HEK293 (cell line): ENCODE measurements at regions not wholly inside any gene's neighbourhood (a gene's known extent, or its start where the extent isn't known, plus 50 kb on each side); places are given as distances from the start of the nearest gene placed in this dataset.

Experiments
- CTCF ChIA-PET: fragments of 350-600 bp; formaldehyde crosslinking; extraction: SDS; loops from one replicate; lab custom pipeline; 2021; ENCODE audit warnings: antibody characterized with exemption; lab: Yijun Ruan, JAX
- POLR2A ChIA-PET: fragments of 300-600 bp; formaldehyde crosslinking; extraction: SDS; loops from one replicate; lab custom pipeline; 2020; ENCODE audit warnings: antibody characterized with exemption, inconsistent platforms; lab: Yijun Ruan, JAX
- H3K27ac ChIP-seq: fragments of 200-500 bp; sonication (Bioruptor generic); 2 replicates; pipeline ENCODE4 v1.5.1; 2014; ENCODE audit warnings: low read depth, low read length, control low read depth, inconsistent platforms; ENCODE audit errors: extremely low read depth
- H3K36me3 ChIP-seq, 2 experiments: fragments of 200-500 bp in 1 of 2; sonication (Bioruptor generic) in 1 of 2; 1 replicate in 1 of 2; 2 replicates in 1 of 2; pipeline ENCODE4 v1.5.1; 2014 to 2017; ENCODE audit warnings: inconsistent platforms in 2 of 2, low read length in 2 of 2; ENCODE audit not compliant: control insufficient read depth in 2 of 2, insufficient read depth in 1 of 2
- H3K4me1 ChIP-seq: fragments of 200-500 bp; sonication (Bioruptor generic); 2 replicates; pipeline ENCODE4 v1.5.1; 2014; ENCODE audit warnings: mild to moderate bottlenecking, low read length, inconsistent platforms; ENCODE audit not compliant: control insufficient read depth, insufficient read depth
- H3K4me3 ChIP-seq: 2 replicates; pipeline ENCODE4 v1.5.1; 2011; ENCODE audit warnings: low read depth, mild to moderate bottlenecking, control low read depth, low read length, moderate library complexity
- H3K9me3 ChIP-seq: fragments of 200-500 bp; sonication (Bioruptor generic); 2 replicates; pipeline ENCODE4 v1.5.1; 2014; ENCODE audit warnings: low read depth, low read length, inconsistent platforms; ENCODE audit not compliant: control insufficient read depth, insufficient read depth
- AEBP2 ChIP-seq: fragments of 450-650 bp; formaldehyde crosslinking; IDR thresholded peaks from 2 replicates; pipeline ENCODE4 v1.5.1; 2016; ENCODE audit warnings: missing biosample characterization, missing genetic modification characterization, borderline replicate concordance
- GFI1B ChIP-seq: fragments of 450-650 bp; formaldehyde crosslinking; IDR thresholded peaks from 2 replicates; pipeline ENCODE4 v1.5.1; 2016; ENCODE audit warnings: missing biosample characterization, missing genetic modification characterization
- HOXC10 ChIP-seq: sonication (generic); formaldehyde crosslinking; IDR thresholded peaks from 2 replicates; pipeline ENCODE4 v1.8.1; 2023; ENCODE audit warnings: mild to moderate bottlenecking, missing genetic modification reagents
- IKZF3 ChIP-seq: fragments of 450-650 bp; IDR thresholded peaks from 2 replicates; pipeline ENCODE4 v1.5.0; 2018; ENCODE audit warnings: missing biosample characterization, mild to moderate bottlenecking, missing genetic modification characterization, moderate library complexity
- PRDM4 ChIP-seq: fragments of 450-650 bp; formaldehyde crosslinking; IDR thresholded peaks from 2 replicates; pipeline ENCODE4 v1.5.1; 2017; ENCODE audit warnings: missing biosample characterization, missing genetic modification characterization
- RBAK ChIP-seq: fragments of 450-650 bp; formaldehyde crosslinking; IDR thresholded peaks from 2 replicates; pipeline ENCODE4 v1.5.1; 2016; ENCODE audit warnings: missing biosample characterization, missing genetic modification characterization
- ZFP41 ChIP-seq: fragments of 450-650 bp; formaldehyde crosslinking; IDR thresholded peaks from 2 replicates; pipeline ENCODE4 v1.5.1; 2016; ENCODE audit warnings: missing biosample characterization, missing genetic modification characterization, borderline replicate concordance
- ZIC2 ChIP-seq: fragments of 450-650 bp; formaldehyde crosslinking; IDR thresholded peaks from 2 replicates; pipeline ENCODE4 v1.5.1; 2016; ENCODE audit warnings: missing biosample characterization, missing genetic modification characterization
- ZNF114 ChIP-seq: fragments of 450-650 bp; formaldehyde crosslinking; IDR thresholded peaks from 2 replicates; pipeline ENCODE4 v1.5.0; 2017; ENCODE audit warnings: missing biosample characterization, missing genetic modification characterization
- ZNF157 ChIP-seq: fragments of 450-650 bp; formaldehyde crosslinking; IDR thresholded peaks from 2 replicates; pipeline ENCODE4 v1.5.1; 2016; ENCODE audit warnings: missing biosample characterization, missing genetic modification characterization
- ZNF214 ChIP-seq: fragments of 450-650 bp; formaldehyde crosslinking; IDR thresholded peaks from 2 replicates; pipeline ENCODE4 v1.5.1; 2017; ENCODE audit warnings: missing biosample characterization, mild to moderate bottlenecking, missing genetic modification characterization, borderline replicate concordance
- ZNF433 ChIP-seq: fragments of 450-650 bp; formaldehyde crosslinking; IDR thresholded peaks from 2 replicates; pipeline ENCODE4 v1.5.1; 2016; ENCODE audit warnings: missing biosample characterization, missing genetic modification characterization, low read depth
- ZNF549 ChIP-seq: fragments of 450-650 bp; IDR thresholded peaks from 2 replicates; pipeline ENCODE4 v1.5.1; 2018; ENCODE audit warnings: missing biosample characterization, missing genetic modification characterization, mild to moderate bottlenecking, inconsistent platforms, moderate library complexity
- ZNF558 ChIP-seq: fragments of 450-650 bp; formaldehyde crosslinking; IDR thresholded peaks from 2 replicates; pipeline ENCODE4 v1.5.1; 2016; ENCODE audit warnings: missing biosample characterization, missing genetic modification characterization
- ZNF785 ChIP-seq: fragments of 450-650 bp; formaldehyde crosslinking; IDR thresholded peaks from 2 replicates; pipeline ENCODE4 v1.5.1; 2016; ENCODE audit warnings: missing biosample characterization, missing genetic modification characterization
- ZSCAN16 ChIP-seq: fragments of 450-650 bp; formaldehyde crosslinking; IDR thresholded peaks from 2 replicates; pipeline ENCODE4 v1.5.1; 2016; ENCODE audit warnings: missing biosample characterization, missing genetic modification characterization
- ZSCAN23 ChIP-seq: fragments of 450-650 bp; formaldehyde crosslinking; IDR thresholded peaks from 2 replicates; pipeline ENCODE4 v1.5.1; 2016; ENCODE audit warnings: missing biosample characterization, missing genetic modification characterization
- TF ChIP-seq, protein P1 (sequence below): fragments of 450-650 bp; formaldehyde crosslinking; conservative IDR thresholded peaks from 2 replicates; pipeline ENCODE4 v1.5.1; 2016; ENCODE audit warnings: low read depth, missing biosample characterization, missing genetic modification characterization
- TF ChIP-seq, protein P2 (sequence below): sonication (generic); formaldehyde crosslinking; IDR thresholded peaks from 2 replicates; pipeline ENCODE4 v1.8.1; 2022; ENCODE audit warnings: mild to moderate bottlenecking, moderate library complexity, missing genetic modification reagents
- TF ChIP-seq, protein P3 (sequence below): fragments of 450-650 bp; formaldehyde crosslinking; IDR thresholded peaks from 2 replicates; pipeline ENCODE4 v1.5.1; 2016; ENCODE audit warnings: missing biosample characterization, missing genetic modification characterization
- TF ChIP-seq, protein P4 (sequence below): fragments of 450-650 bp; formaldehyde crosslinking; IDR thresholded peaks from 2 replicates; pipeline ENCODE4 v1.5.1; 2016; ENCODE audit warnings: missing biosample characterization, missing genetic modification characterization
- TF ChIP-seq, protein P5 (sequence below): fragments of 450-650 bp; formaldehyde crosslinking; IDR thresholded peaks from 2 replicates; pipeline ENCODE4 v1.5.0; 2017; ENCODE audit warnings: missing biosample characterization, missing genetic modification characterization, borderline replicate concordance

GRCh38 chr6:144785056-144785455 lies 499.9 kb downstream of the UTRN start:
- H3K9me3 ChIP-seq = no peaks in the 10 kb centered on the region
- POLR2A ChIA-PET = no interaction called here

GRCh38 chr6:144786825-144787224 lies 501.7 kb downstream of the UTRN start:
- no peaks in the 10 kb centered on the region for H3K9me3 ChIP-seq
- H3K27ac ChIP-seq = no peak overlapping the region
- no peak overlapping the region for H3K4me3 ChIP-seq
- ChIA-PET CTCF (no interaction called here), POLR2A (no interaction called here)
- H3K36me3 ChIP-seq = no peaks in the 10 kb centered on the region
- H3K4me1 ChIP-seq = no peaks in the 10 kb centered on the region
- TF ChIP-seq, protein P1, sequence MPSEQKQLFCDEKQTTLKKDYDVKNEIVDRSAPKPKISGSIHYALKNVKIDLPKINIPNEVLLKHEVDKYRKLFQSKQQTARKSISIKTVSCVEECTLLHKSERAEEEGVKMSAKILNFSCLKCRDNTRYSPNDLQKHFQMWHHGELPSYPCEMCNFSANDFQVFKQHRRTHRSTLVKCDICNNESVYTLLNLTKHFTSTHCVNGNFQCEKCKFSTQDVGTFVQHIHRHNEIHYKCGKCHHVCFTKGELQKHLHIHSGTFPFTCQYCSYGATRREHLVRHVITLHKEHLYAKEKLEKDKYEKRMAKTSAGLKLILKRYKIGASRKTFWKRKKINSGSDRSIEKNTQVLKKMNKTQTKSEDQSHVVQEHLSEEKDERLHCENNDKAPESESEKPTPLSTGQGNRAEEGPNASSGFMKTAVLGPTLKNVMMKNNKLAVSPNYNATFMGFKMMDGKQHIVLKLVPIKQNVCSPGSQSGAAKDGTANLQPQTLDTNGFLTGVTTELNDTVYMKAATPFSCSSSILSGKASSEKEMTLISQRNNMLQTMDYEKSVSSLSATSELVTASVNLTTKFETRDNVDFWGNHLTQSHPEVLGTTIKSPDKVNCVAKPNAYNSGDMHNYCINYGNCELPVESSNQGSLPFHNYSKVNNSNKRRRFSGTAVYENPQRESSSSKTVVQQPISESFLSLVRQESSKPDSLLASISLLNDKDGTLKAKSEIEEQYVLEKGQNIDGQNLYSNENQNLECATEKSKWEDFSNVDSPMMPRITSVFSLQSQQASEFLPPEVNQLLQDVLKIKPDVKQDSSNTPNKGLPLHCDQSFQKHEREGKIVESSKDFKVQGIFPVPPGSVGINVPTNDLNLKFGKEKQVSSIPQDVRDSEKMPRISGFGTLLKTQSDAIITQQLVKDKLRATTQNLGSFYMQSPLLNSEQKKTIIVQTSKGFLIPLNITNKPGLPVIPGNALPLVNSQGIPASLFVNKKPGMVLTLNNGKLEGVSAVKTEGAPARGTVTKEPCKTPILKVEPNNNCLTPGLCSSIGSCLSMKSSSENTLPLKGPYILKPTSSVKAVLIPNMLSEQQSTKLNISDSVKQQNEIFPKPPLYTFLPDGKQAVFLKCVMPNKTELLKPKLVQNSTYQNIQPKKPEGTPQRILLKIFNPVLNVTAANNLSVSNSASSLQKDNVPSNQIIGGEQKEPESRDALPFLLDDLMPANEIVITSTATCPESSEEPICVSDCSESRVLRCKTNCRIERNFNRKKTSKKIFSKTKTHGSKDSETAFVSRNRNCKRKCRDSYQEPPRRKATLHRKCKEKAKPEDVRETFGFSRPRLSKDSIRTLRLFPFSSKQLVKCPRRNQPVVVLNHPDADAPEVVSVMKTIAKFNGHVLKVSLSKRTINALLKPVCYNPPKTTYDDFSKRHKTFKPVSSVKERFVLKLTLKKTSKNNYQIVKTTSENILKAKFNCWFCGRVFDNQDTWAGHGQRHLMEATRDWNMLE = no peak
- no peak for TF ChIP-seq PRDM4 (tag by site-specific recombination)
- TF ChIP-seq ZFP41 = no peak
- TF ChIP-seq ZSCAN16 = no peak
- TF ChIP-seq RBAK (tag by site-specific recombination) = no peak
- no peak for TF ChIP-seq ZNF549 (tag by site-specific recombination)

More at GRCh38 chr6:144785056-144785455, 499.9 kb downstream of the UTRN start:
- CTCF ChIA-PET = no interaction called here
- no peaks in the 10 kb centered on the region for H3K36me3 ChIP-seq
- H3K27ac ChIP-seq = no peak overlapping the region
- no peaks in the 10 kb centered on the region for H3K4me1 ChIP-seq
- H3K4me3 ChIP-seq = no peak overlapping the region
- TF ChIP-seq ZNF114 (tag by site-specific recombination) (no peak), ZNF785 (tag by site-specific recombination) (no peak), ZNF157 (tag by site-specific recombination) (no peak), ZIC2 (tag by site-specific recombination) (no peak), ZSCAN23 (no peak), HOXC10 (CRISPR knock-in tag) (no peak), GFI1B (tag by site-specific recombination) (no peak), ZNF558 (tag by site-specific recombination) (no peak), AEBP2 (tag by site-specific recombination) (no peak), ZNF433 (tag by site-specific recombination) (no peak), ZNF214 (tag by site-specific recombination) (no peak), IKZF3 (tag by site-specific recombination) (no peak)
- TF ChIP-seq, protein P2, sequence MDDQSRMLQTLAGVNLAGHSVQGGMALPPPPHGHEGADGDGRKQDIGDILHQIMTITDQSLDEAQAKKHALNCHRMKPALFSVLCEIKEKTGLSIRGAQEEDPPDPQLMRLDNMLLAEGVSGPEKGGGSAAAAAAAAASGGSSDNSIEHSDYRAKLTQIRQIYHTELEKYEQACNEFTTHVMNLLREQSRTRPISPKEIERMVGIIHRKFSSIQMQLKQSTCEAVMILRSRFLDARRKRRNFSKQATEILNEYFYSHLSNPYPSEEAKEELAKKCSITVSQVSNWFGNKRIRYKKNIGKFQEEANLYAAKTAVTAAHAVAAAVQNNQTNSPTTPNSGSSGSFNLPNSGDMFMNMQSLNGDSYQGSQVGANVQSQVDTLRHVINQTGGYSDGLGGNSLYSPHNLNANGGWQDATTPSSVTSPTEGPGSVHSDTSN (CRISPR knock-in tag) = no peak
- TF ChIP-seq, protein P3, sequence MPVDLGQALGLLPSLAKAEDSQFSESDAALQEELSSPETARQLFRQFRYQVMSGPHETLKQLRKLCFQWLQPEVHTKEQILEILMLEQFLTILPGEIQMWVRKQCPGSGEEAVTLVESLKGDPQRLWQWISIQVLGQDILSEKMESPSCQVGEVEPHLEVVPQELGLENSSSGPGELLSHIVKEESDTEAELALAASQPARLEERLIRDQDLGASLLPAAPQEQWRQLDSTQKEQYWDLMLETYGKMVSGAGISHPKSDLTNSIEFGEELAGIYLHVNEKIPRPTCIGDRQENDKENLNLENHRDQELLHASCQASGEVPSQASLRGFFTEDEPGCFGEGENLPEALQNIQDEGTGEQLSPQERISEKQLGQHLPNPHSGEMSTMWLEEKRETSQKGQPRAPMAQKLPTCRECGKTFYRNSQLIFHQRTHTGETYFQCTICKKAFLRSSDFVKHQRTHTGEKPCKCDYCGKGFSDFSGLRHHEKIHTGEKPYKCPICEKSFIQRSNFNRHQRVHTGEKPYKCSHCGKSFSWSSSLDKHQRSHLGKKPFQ = no peak
- TF ChIP-seq, protein P4, sequence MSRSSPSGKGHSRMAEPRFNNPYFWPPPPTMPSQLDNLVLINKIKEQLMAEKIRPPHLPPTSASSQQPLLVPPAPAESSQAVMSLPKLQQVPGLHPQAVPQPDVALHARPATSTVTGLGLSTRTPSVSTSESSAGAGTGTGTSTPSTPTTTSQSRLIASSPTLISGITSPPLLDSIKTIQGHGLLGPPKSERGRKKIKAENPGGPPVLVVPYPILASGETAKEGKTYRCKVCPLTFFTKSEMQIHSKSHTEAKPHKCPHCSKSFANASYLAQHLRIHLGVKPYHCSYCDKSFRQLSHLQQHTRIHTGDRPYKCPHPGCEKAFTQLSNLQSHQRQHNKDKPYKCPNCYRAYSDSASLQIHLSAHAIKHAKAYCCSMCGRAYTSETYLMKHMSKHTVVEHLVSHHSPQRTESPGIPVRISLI (tag by site-specific recombination) = no peak
- TF ChIP-seq, protein P5, sequence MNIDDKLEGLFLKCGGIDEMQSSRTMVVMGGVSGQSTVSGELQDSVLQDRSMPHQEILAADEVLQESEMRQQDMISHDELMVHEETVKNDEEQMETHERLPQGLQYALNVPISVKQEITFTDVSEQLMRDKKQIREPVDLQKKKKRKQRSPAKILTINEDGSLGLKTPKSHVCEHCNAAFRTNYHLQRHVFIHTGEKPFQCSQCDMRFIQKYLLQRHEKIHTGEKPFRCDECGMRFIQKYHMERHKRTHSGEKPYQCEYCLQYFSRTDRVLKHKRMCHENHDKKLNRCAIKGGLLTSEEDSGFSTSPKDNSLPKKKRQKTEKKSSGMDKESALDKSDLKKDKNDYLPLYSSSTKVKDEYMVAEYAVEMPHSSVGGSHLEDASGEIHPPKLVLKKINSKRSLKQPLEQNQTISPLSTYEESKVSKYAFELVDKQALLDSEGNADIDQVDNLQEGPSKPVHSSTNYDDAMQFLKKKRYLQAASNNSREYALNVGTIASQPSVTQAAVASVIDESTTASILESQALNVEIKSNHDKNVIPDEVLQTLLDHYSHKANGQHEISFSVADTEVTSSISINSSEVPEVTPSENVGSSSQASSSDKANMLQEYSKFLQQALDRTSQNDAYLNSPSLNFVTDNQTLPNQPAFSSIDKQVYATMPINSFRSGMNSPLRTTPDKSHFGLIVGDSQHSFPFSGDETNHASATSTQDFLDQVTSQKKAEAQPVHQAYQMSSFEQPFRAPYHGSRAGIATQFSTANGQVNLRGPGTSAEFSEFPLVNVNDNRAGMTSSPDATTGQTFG (tag by site-specific recombination) = no peak
- TF ChIP-seq, all 188 proteins: peak for 0
